OCI-LY1 (cell line): ENCODE measurements at regions not wholly inside any gene's neighbourhood (a gene's known extent, or its start where the extent isn't known, plus 50 kb on each side); places are given as distances from the start of the nearest gene placed in this dataset.

Experiments
- H2AFZ ChIP-seq: fragments of 200-600 bp; sonication (generic), shearing (Covaris generic); 2 replicates; pipeline ENCODE4 v1.6.0; 2014; ENCODE audit warnings: antibody characterized with exemption, mild to moderate bottlenecking, low read length
- H3F3A ChIP-seq: fragments of 200-600 bp; sonication (generic), shearing (Covaris generic); 2 replicates; pipeline ENCODE4 v1.6.0; 2014; ENCODE audit warnings: mild to moderate bottlenecking, antibody characterized with exemption, low read length, moderate library complexity; ENCODE audit not compliant: insufficient read depth
- H3K27ac ChIP-seq: fragments of 200-600 bp; sonication (generic); 2 replicates; pipeline ENCODE4 v1.5.1; 2014; ENCODE audit warnings: low read length, mixed run types, mild to moderate bottlenecking, low read depth; ENCODE audit not compliant: poor library complexity, severe bottlenecking
- H3K27me3 ChIP-seq: fragments of 200-600 bp; sonication (generic); 2 replicates; pipeline ENCODE4 v1.6.0; 2014; ENCODE audit warnings: antibody characterized with exemption, mild to moderate bottlenecking, low read length, moderate library complexity; ENCODE audit not compliant: insufficient read depth
- H3K36me3 ChIP-seq: fragments of 200-600 bp; sonication (generic); 2 replicates; pipeline ENCODE4 v1.6.1; 2014; ENCODE audit warnings: mild to moderate bottlenecking, antibody characterized with exemption, low read length, moderate library complexity, mixed read lengths; ENCODE audit not compliant: insufficient read depth
- H3K4me1 ChIP-seq: fragments of 200-600 bp; sonication (generic); 2 replicates; pipeline ENCODE4 v1.5.1; 2014; ENCODE audit warnings: mild to moderate bottlenecking, low read length, moderate library complexity; ENCODE audit not compliant: insufficient read depth, severe bottlenecking
- H3K4me2 ChIP-seq: fragments of 200-600 bp; sonication (generic), shearing (Covaris generic); 2 replicates; pipeline ENCODE4 v1.6.1; 2014; ENCODE audit warnings: low read length
- H3K4me3 ChIP-seq: fragments of 200-600 bp; sonication (generic); 2 replicates; pipeline ENCODE4 v1.5.1; 2014; ENCODE audit warnings: low read length, low read depth, mild to moderate bottlenecking, mixed read lengths; ENCODE audit not compliant: poor library complexity, severe bottlenecking
- H3K79me2 ChIP-seq: fragments of 200-600 bp; shearing (Covaris generic); 2 replicates; pipeline ENCODE4 v1.6.1; 2016; ENCODE audit warnings: mixed run types, low read length, mixed read lengths; ENCODE audit not compliant: insufficient read depth
- H3K9ac ChIP-seq: fragments of 200-600 bp; sonication (generic), shearing (Covaris generic); 2 replicates; pipeline ENCODE4 v1.6.1; 2014; ENCODE audit warnings: mild to moderate bottlenecking, low read length, mixed read lengths
- H3K9me2 ChIP-seq: fragments of 200-600 bp; sonication (generic), shearing (Covaris generic); 2 replicates; pipeline ENCODE4 v1.6.1; 2014; ENCODE audit warnings: low read depth, mild to moderate bottlenecking, low read length, mixed read lengths
- H3K9me3 ChIP-seq: fragments of 200-600 bp; shearing (Covaris generic); 2 replicates; pipeline ENCODE4 v1.6.1; 2014; ENCODE audit warnings: low read length, mixed read lengths
- H4K20me1 ChIP-seq: fragments of 200-600 bp; sonication (generic), shearing (Covaris generic); 2 replicates; pipeline ENCODE4 v1.6.0; 2016; ENCODE audit warnings: mild to moderate bottlenecking, low read length; ENCODE audit not compliant: insufficient read depth
- CTCF ChIP-seq: fragments of 200-600 bp; sonication (generic), shearing (Covaris generic); IDR thresholded peaks from 2 replicates; pipeline ENCODE4 v1.5.1; 2017; ENCODE audit warnings: mild to moderate bottlenecking, antibody characterized with exemption, low read length, moderate library complexity, mixed read lengths
- EZH2 ChIP-seq: fragments of 200-600 bp; sonication (generic), shearing (Covaris generic); IDR thresholded peaks from 2 replicates; pipeline ENCODE4 v1.8.0; 2017; ENCODE audit warnings: borderline replicate concordance, mixed run types, mild to moderate bottlenecking, antibody characterized with exemption, low read length, moderate library complexity, mixed read lengths

GRCh38 chr21:31455506-31455905 lies 111.4 kb upstream of the TIAM1 start:
- no peaks in the 10 kb centered on the region for H3F3A ChIP-seq
- no peak overlapping the region for H3K4me2 ChIP-seq
- no peak overlapping the region for H2AFZ ChIP-seq
- no peaks in the 10 kb centered on the region for H3K36me3 ChIP-seq
- H4K20me1 ChIP-seq = no peaks in the 10 kb centered on the region
- no peaks in the 10 kb centered on the region for H3K9me2 ChIP-seq
- H3K27me3 ChIP-seq = no peaks in the 10 kb centered on the region
- TF ChIP-seq CTCF = no peak
- TF ChIP-seq EZH2 = no peak
- no peak overlapping the region for H3K27ac ChIP-seq
- H3K9ac ChIP-seq = no peak overlapping the region
- H3K4me1 ChIP-seq = no peaks in the 10 kb centered on the region
- H3K9me3 ChIP-seq = no peaks in the 10 kb centered on the region
- no peaks in the 10 kb centered on the region for H3K79me2 ChIP-seq
- H3K4me3 ChIP-seq = no peak overlapping the region

GRCh38 chr21:31450980-31451379 lies 106.9 kb upstream of the TIAM1 start:
- no peaks in the 10 kb centered on the region for H4K20me1 ChIP-seq
- H3K9me2 ChIP-seq = no peaks in the 10 kb centered on the region
- no peak for TF ChIP-seq EZH2
- no peak for TF ChIP-seq CTCF

GRCh38 chr21:31449921-31450535 lies 106.0 kb upstream of the TIAM1 start:
- TF ChIP-seq CTCF (no peak), EZH2 (no peak)
- H2AFZ ChIP-seq = no peak overlapping the region
- H3K9me2 ChIP-seq = no peaks in the 10 kb centered on the region
- no peaks in the 10 kb centered on the region for H4K20me1 ChIP-seq
- no peak overlapping the region for H3K4me2 ChIP-seq
- no peaks in the 10 kb centered on the region for H3K36me3 ChIP-seq
- H3K4me3 ChIP-seq = no peak overlapping the region
- no peak overlapping the region for H3K27ac ChIP-seq
- no peak overlapping the region for H3K9ac ChIP-seq
- no peaks in the 10 kb centered on the region for H3K9me3 ChIP-seq
- H3K79me2 ChIP-seq = no peaks in the 10 kb centered on the region
- H3K27me3 ChIP-seq = no peaks in the 10 kb centered on the region
- peaks cover 3% of the 10 kb centered on the region for H3K4me1 ChIP-seq
- no peaks in the 10 kb centered on the region for H3F3A ChIP-seq

More at GRCh38 chr21:31450980-31451379, 106.9 kb upstream of the TIAM1 start:
- Histone ChIP-seq H3K36me3 (no peaks in the 10 kb centered on the region), H3K27ac (no peak overlapping the region), H2AFZ (no peak overlapping the region), H3K27me3 (no peaks in the 10 kb centered on the region), H3K4me3 (no peak overlapping the region), H3K4me2 (no peak overlapping the region), H3K4me1 (peaks cover 3% of the 10 kb centered on the region), H3K79me2 (no peaks in the 10 kb centered on the region), H3K9me3 (no peaks in the 10 kb centered on the region), H3F3A (no peaks in the 10 kb centered on the region), H3K9ac (no peak overlapping the region)
